A673 (cell line): ENCODE measurements at regions not wholly inside any gene's neighbourhood (a gene's known extent, or its start where the extent isn't known, plus 50 kb on each side); places are given as distances from the start of the nearest gene placed in this dataset.

Experiments
- BruUV-seq: library from RNA; stranded (reverse); fragments of 400-500 nt; replicated peaks from 2 replicates; lab custom pipeline; 2021; lab: Mats Ljungman, UMichigan
- CTCF ChIA-PET: fragments of 300-600 bp; sonication (Branson Sonifier 250); formaldehyde crosslinking; loops from one replicate; lab custom pipeline; 2022; ENCODE audit warnings: antibody characterized with exemption; lab: Charles Lee
- POLR2A ChIA-PET: fragments of 300-600 bp; sonication (Branson Sonifier 250); formaldehyde crosslinking; loops from one replicate; lab custom pipeline; 2022; ENCODE audit warnings: antibody characterized with exemption; ENCODE audit not compliant: low non-redundant PET; lab: Charles Lee
- DNase-seq: peaks from one replicate; pipeline ENCODE4 v3.0.0-alpha.2; 2015; ENCODE audit warnings: low spot score
- H3K27ac ChIP-seq: fragments of 200-600 bp; sonication (generic); 2 replicates; pipeline ENCODE4 v1.5.1; 2016; ENCODE audit warnings: mixed run types, low read depth, mild to moderate bottlenecking, mixed read lengths, antibody characterized with exemption, low read length; ENCODE audit not compliant: poor library complexity, severe bottlenecking
- H3K27me3 ChIP-seq: fragments of 200-600 bp; sonication (generic); replicated peaks from 2 replicates; pipeline ENCODE4 v1.6.1; 2017; ENCODE audit warnings: mixed run types, low read depth, mild to moderate bottlenecking, mixed read lengths, antibody characterized with exemption, low read length; ENCODE audit not compliant: insufficient read depth, poor library complexity
- H3K36me3 ChIP-seq: fragments of 200-600 bp; sonication (generic); 2 replicates; pipeline ENCODE4 v1.6.1; 2016; ENCODE audit warnings: mixed run types, mild to moderate bottlenecking, mixed read lengths, antibody characterized with exemption, low read length; ENCODE audit not compliant: insufficient read depth, poor library complexity, severe bottlenecking
- H3K4me1 ChIP-seq: fragments of 200-600 bp; sonication (generic); 2 replicates; pipeline ENCODE4 v1.6.1; 2017; ENCODE audit warnings: mixed run types, mild to moderate bottlenecking, mixed read lengths, antibody characterized with exemption, low read length; ENCODE audit not compliant: insufficient read depth, poor library complexity, severe bottlenecking
- H3K4me3 ChIP-seq: fragments of 200-600 bp; sonication (generic); 2 replicates; pipeline ENCODE4 v1.5.1; 2016; ENCODE audit warnings: low read depth, mixed run types, mild to moderate bottlenecking, mixed read lengths, low read length; ENCODE audit not compliant: poor library complexity, severe bottlenecking
- H3K9me3 ChIP-seq: fragments of 200-600 bp; sonication (generic); 2 replicates; pipeline ENCODE4 v1.6.1; 2016; ENCODE audit warnings: mixed run types, low read depth, mild to moderate bottlenecking, mixed read lengths, antibody characterized with exemption, low read length; ENCODE audit not compliant: poor library complexity, severe bottlenecking
- CTCF ChIP-seq: fragments of 300-800, 200-600 bp; sonication (generic); conservative IDR thresholded peaks from 2 replicates; pipeline ENCODE4 v1.5.1; 2017; ENCODE audit warnings: low read depth, mild to moderate bottlenecking, antibody characterized with exemption, low read length, moderate library complexity, mixed read lengths
- EZH2 ChIP-seq: fragments of 200-600 bp; sonication (generic); IDR thresholded peaks from 2 replicates; pipeline ENCODE4 v1.6.1; 2017; ENCODE audit warnings: borderline replicate concordance, low read depth, mild to moderate bottlenecking, mixed read lengths, antibody characterized with exemption, low read length; ENCODE audit not compliant: poor library complexity, severe bottlenecking
- intact Hi-C: fragments of 100-400 bp; cut with micrococcal nuclease; formaldehyde crosslinking; loops from one replicate; pipeline ENCODE4 v1.10.0; 2022; ENCODE audit not compliant: unreplicated experiment

GRCh38 chr5:1649554-1649953 lies 125.8 kb upstream of the LPCAT1 start:
- Histone ChIP-seq H3K4me3 (no peak overlapping the region), H3K4me1 (peaks cover 4% of the 10 kb centered on the region), H3K27ac (no peak overlapping the region), H3K36me3 (no peaks in the 10 kb centered on the region), H3K9me3 (no peaks in the 10 kb centered on the region), H3K27me3 (peaks cover 29% of the 10 kb centered on the region)
- intact Hi-C loops: loop anchor here (10.0 kb wide), 1 partner anchor 725 kb away; no protein-coding TSS in a partner anchor
- no TSS peak for BruUV-seq
- TF ChIP-seq EZH2 (no peak), CTCF (no peak)
- POLR2A ChIA-PET: no interaction called here
- CTCF ChIA-PET: no interaction called here
- DNase-seq: no peak

DNA sequence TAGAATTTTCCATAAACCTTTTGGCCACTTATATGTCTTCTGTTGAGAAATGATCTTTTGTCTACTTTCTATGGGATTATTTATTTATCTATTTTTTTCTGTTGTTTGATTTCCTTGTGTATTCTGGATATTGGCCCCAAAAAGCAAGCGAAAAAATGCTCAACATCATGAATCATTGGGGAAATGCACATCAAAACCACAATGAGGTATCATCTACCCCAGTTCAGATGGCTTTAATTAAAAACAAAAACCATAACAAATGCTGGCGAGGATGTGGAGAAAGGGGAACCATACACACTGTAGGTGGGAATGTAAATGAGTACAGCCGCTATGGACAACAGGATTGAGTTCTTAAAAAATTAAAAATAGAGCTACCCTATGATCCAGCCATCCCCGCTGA lies 125.0 kb upstream of the LPCAT1 start:
- Histone ChIP-seq H3K9me3 (no peaks in the 10 kb centered on the region), H3K27ac (no peak overlapping the region), H3K4me1 (peaks cover 4% of the 10 kb centered on the region), H3K36me3 (no peaks in the 10 kb centered on the region), H3K27me3 (peaks cover 36% of the 10 kb centered on the region), H3K4me3 (no peak overlapping the region)
- CTCF ChIA-PET: no interaction called here
- intact Hi-C loops: loop anchor here (10.0 kb wide), 1 partner anchor 724 kb away; no protein-coding TSS in a partner anchor
- POLR2A ChIA-PET: no interaction called here
- BruUV-seq: no TSS peak
- no peak for DNase-seq
- TF ChIP-seq EZH2: no peak
- no peak for TF ChIP-seq CTCF

- peaks cover 4% of the 10 kb centered on the region for H3K4me1 ChIP-seq
- ChIA-PET POLR2A (no interaction called here), CTCF (no interaction called here)
- intact Hi-C loops: loop anchor here (10.0 kb wide), 1 partner anchor 723 kb away; no protein-coding TSS in a partner anchor
- peaks cover 41% of the 10 kb centered on the region for H3K27me3 ChIP-seq
- H3K9me3 ChIP-seq: no peaks in the 10 kb centered on the region
- H3K27ac ChIP-seq: no peak overlapping the region
- no peak for DNase-seq
- no peak for TF ChIP-seq EZH2
- no peak for TF ChIP-seq CTCF
- BruUV-seq: no TSS peak
- no peak overlapping the region for H3K4me3 ChIP-seq
- H3K36me3 ChIP-seq: no peaks in the 10 kb centered on the region
Observed at GRCh38 chr5:1647580-1647979, 123.8 kb upstream of the LPCAT1 start.
